Stimulated activated CD4-positive, alpha-beta T cell treated with anti-CD3 and anti-CD28 coated beads, Interleukin-12 subunit alpha, Interleukin-12 subunit beta, amount 100 ng/mL, for 24 hours (primary cell): ENCODE measurements at regions not wholly inside any gene's neighbourhood (a gene's known extent, or its start where the extent isn't known, plus 50 kb on each side); places are given as distances from the start of the nearest gene placed in this dataset.
"Not testable (repeated sequence)": the region's sequence is repeated elsewhere in the genome, so short reads cannot be mapped to it uniquely, and the experiment has no call there.

Source experiments
- DNase-seq, 2 experiments: peaks; one replicate each; pipeline ENCODE4 v3.0.0-alpha.2; 2020; ENCODE audit warnings: low read depth in 2 of 2

GRCh38 chr15:91620229-91620628 is 233.3 kb upstream of the SLCO3A1 start:
- no peak for DNase-seq

- DNase-seq = no peak
Measured at GRCh38 chr15:91622235-91622634, 231.3 kb upstream of the SLCO3A1 start.

GRCh38 chr15:91622711-91623342 is 230.7 kb upstream of the SLCO3A1 start:
- DNase-seq = no peak

- no peak for DNase-seq
Measured at GRCh38 chr15:91624353-91624968, 229.0 kb upstream of the SLCO3A1 start.

- no peak for DNase-seq
Measured at GRCh38 chr15:91625506-91625905, 228.0 kb upstream of the SLCO3A1 start.

GRCh38 chr15:91627473-91628278 is 225.8 kb upstream of the SLCO3A1 start:
- DNase-seq = no peak

- no peak for DNase-seq
Measured at GRCh38 chr15:91630090-91630489, 223.4 kb upstream of the SLCO3A1 start.

GRCh38 chr15:91632176-91632575 is 221.3 kb upstream of the SLCO3A1 start:
- DNase-seq = no peak

GRCh38 chr15:91632981-91633380 is 220.5 kb upstream of the SLCO3A1 start:
- DNase-seq = no peak

- DNase-seq = no peak
Measured at GRCh38 chr15:91634179-91634578, 219.3 kb upstream of the SLCO3A1 start.

- no peak for DNase-seq
Measured at GRCh38 chr15:91635080-91635479, 218.4 kb upstream of the SLCO3A1 start.

GRCh38 chr15:91635641-91636040 is 217.9 kb upstream of the SLCO3A1 start:
- no peak for DNase-seq

GRCh38 chr15:91649016-91649415 is 204.5 kb upstream of the SLCO3A1 start:
- no peak for DNase-seq

GRCh38 chr15:91649831-91650321 is 203.6 kb upstream of the SLCO3A1 start:
- no peak for DNase-seq

- no peak for DNase-seq
Measured at GRCh38 chr15:91651251-91651650, 202.3 kb upstream of the SLCO3A1 start.

GRCh38 chr15:91652610-91653207 is 200.8 kb upstream of the SLCO3A1 start:
- no peak for DNase-seq

GRCh38 chr15:91655563-91656290 is 197.8 kb upstream of the SLCO3A1 start:
- not testable (repeated sequence) for DNase-seq

GRCh38 chr15:91660174-91660649 is 193.3 kb upstream of the SLCO3A1 start:
- no peak for DNase-seq

GRCh38 chr15:91664224-91664836 is 189.2 kb upstream of the SLCO3A1 start:
- no peak for DNase-seq

GRCh38 chr15:91665212-91665611 is 188.3 kb upstream of the SLCO3A1 start:
- no peak for DNase-seq

- DNase-seq = no peak
Measured at GRCh38 chr15:91668370-91668769, 185.1 kb upstream of the SLCO3A1 start.
